HepG2 (cell line): ENCODE measurements at regions not wholly inside any gene's neighbourhood (a gene's known extent, or its start where the extent isn't known, plus 50 kb on each side); places are given as distances from the start of the nearest gene placed in this dataset.

Experiments
- ATAC-seq: fragments of 200-7000 bp; cut with Tn5 transposase; 3 replicates; pipeline ENCODE4 v1.9.1; 2020; ENCODE audit warnings: mild to moderate bottlenecking, moderate library complexity
- BruUV-seq: library from RNA; stranded (reverse); fragments of 400-500 nt; replicated peaks from 2 replicates; lab custom pipeline; 2021; lab: Mats Ljungman, UMichigan
- CTCF ChIA-PET: fragments of 300-600 bp; formaldehyde crosslinking; extraction: SDS; loops from one replicate; lab custom pipeline; 2021; ENCODE audit warnings: low total read pairs, inconsistent platforms, low intra/inter-chr PET ratio; lab: Yijun Ruan, JAX
- POLR2A ChIA-PET: fragments of 350-600 bp; sonication (Branson Sonifier 250); formaldehyde crosslinking; loops from one replicate; lab custom pipeline; 2020; ENCODE audit warnings: antibody characterized with exemption, inconsistent platforms; lab: Yijun Ruan, JAX
- DNase-seq: peaks from one replicate; pipeline ENCODE4 v3.0.0-alpha.2; 2015; ENCODE audit warnings: low spot score
- FAIRE-seq: peaks from 3 replicates; lab custom pipeline; 2011; peaks lifted over from hg19 to GRCh38; lab: Jason Lieb, UNC
- H2AFZ ChIP-seq: one replicate; pipeline ENCODE4 v1.6.1; 2011; ENCODE audit warnings: low read length, inconsistent platforms
- H3K27ac ChIP-seq: fragments of 300-600 bp; 3 replicates; pipeline ENCODE4 v1.8.0; 2011; ENCODE audit warnings: mixed run types, mild to moderate bottlenecking, mixed read lengths, low read length, inconsistent platforms; ENCODE audit not compliant: insufficient read depth; ENCODE audit errors: extremely low read length
- H3K27me3 ChIP-seq, 2 experiments: fragments of 200-600 bp in 1 of 2; 2 replicates in 1 of 2; 3 replicates in 1 of 2; pipeline versions ENCODE4 v1.6.0 to v1.8.0; 2011; ENCODE audit warnings: low read length in 2 of 2, mild to moderate bottlenecking in 2 of 2, moderate library complexity in 2 of 2, inconsistent platforms in 1 of 2; ENCODE audit not compliant: insufficient read depth in 2 of 2, control insufficient read depth in 1 of 2
- H3K36me3 ChIP-seq, 2 experiments: fragments of 200-600 bp in 1 of 2; replicated peaks in 1 of 2; 2 replicates in 1 of 2; 3 replicates in 1 of 2; pipeline versions ENCODE4 v1.5.1 to v1.8.0; 2011; ENCODE audit warnings: low read length in 2 of 2, inconsistent platforms in 1 of 2; ENCODE audit not compliant: insufficient read depth in 2 of 2, control insufficient read depth in 1 of 2
- H3K4me1 ChIP-seq: 2 replicates; pipeline ENCODE4 v1.5.1; 2012; ENCODE audit warnings: low read length, inconsistent platforms; ENCODE audit not compliant: insufficient read depth
- H3K4me2 ChIP-seq: 2 replicates; pipeline ENCODE4 v1.6.0; 2011; ENCODE audit warnings: low read depth, low read length, inconsistent platforms
- H3K4me3 ChIP-seq, 3 experiments: fragments of 200-600 bp in 1 of 3; sonication (generic), shearing (Covaris generic) in 1 of 3; replicated peaks in 1 of 3; 2 replicates each; pipeline ENCODE4 v1.5.1; 2011 to 2016; ENCODE audit warnings: low read length in 3 of 3, inconsistent platforms in 2 of 3, low read depth in 2 of 3, mild to moderate bottlenecking in 2 of 3, control low read depth in 1 of 3, mixed read lengths in 1 of 3; ENCODE audit not compliant: insufficient read depth in 1 of 3
- H3K79me2 ChIP-seq: one replicate; pipeline ENCODE4 v1.6.1; 2011; ENCODE audit warnings: low read length, inconsistent platforms; ENCODE audit not compliant: insufficient read depth
- H3K9ac ChIP-seq: 2 replicates; pipeline ENCODE4 v1.6.0; 2011; ENCODE audit warnings: mild to moderate bottlenecking, low read depth, low read length, inconsistent platforms; ENCODE audit not compliant: insufficient read depth
- H3K9me3 ChIP-seq: 2 replicates; pipeline ENCODE4 v1.5.1; 2012; ENCODE audit warnings: mild to moderate bottlenecking, low read length
- H4K20me1 ChIP-seq: 2 replicates; pipeline ENCODE4 v1.6.0; 2011; ENCODE audit warnings: inconsistent platforms, mild to moderate bottlenecking, low read length, moderate library complexity; ENCODE audit not compliant: insufficient read depth
- HNRNPH1 ChIP-seq: fragments of 200-400 bp; formaldehyde crosslinking; optimal IDR thresholded peaks from 2 replicates; pipeline ENCODE3; 2017; ENCODE audit warnings: mild to moderate bottlenecking, low read depth, low read length
- NFKBIZ ChIP-seq: IDR thresholded peaks from 2 replicates; pipeline ENCODE4 v1.6.1; 2018; ENCODE audit warnings: missing genetic modification reagents, missing compliant biosample characterization
- SNAI1 ChIP-seq: sonication (generic); formaldehyde crosslinking; IDR thresholded peaks from 2 replicates; pipeline ENCODE4 v1.5.0; 2020; ENCODE audit warnings: mild to moderate bottlenecking, missing genetic modification reagents, borderline replicate concordance
- ZNF230 ChIP-seq: sonication (generic); formaldehyde crosslinking; IDR thresholded peaks from 2 replicates; pipeline ENCODE4 v1.4.0; 2020; ENCODE audit warnings: mild to moderate bottlenecking, missing genetic modification reagents
- ZNF382 ChIP-seq: sonication (generic); formaldehyde crosslinking; IDR thresholded peaks from 2 replicates; pipeline ENCODE4 v1.5.0; 2020; ENCODE audit warnings: missing genetic modification reagents, mild to moderate bottlenecking, borderline replicate concordance
- ZNF446 ChIP-seq: sonication (generic); formaldehyde crosslinking; IDR thresholded peaks from 2 replicates; pipeline ENCODE4 v1.5.0; 2020; ENCODE audit warnings: mild to moderate bottlenecking, missing genetic modification reagents
- ZNF501 ChIP-seq: sonication (generic); formaldehyde crosslinking; IDR thresholded peaks from 2 replicates; pipeline ENCODE4 v1.5.1; 2020; ENCODE audit warnings: mild to moderate bottlenecking, moderate library complexity, missing genetic modification reagents
- ZNF7 ChIP-seq: IDR thresholded peaks from 2 replicates; pipeline ENCODE4 v1.6.1; 2016; ENCODE audit warnings: missing biosample characterization, missing genetic modification reagents
- in situ Hi-C: cut with HindIII; loops from 2 replicates; pipeline ENCODE4 v1.10.0; 2017; ENCODE audit warnings: low pct_unique_long_range_greater_than_20kb; ENCODE audit not compliant: extremely low pct_ligation_motif_present
- intact Hi-C: fragments of 100-400 bp; cut with micrococcal nuclease; formaldehyde crosslinking; loops from one replicate; pipeline ENCODE4 v1.10.0; 2022; ENCODE audit not compliant: unreplicated experiment
- TF ChIP-seq, protein P1 (sequence below): sonication (generic); formaldehyde crosslinking; IDR thresholded peaks from 2 replicates; pipeline ENCODE4 v1.5.1; 2020; ENCODE audit warnings: mild to moderate bottlenecking, missing genetic modification reagents, moderate library complexity
- TF ChIP-seq, protein P2 (sequence below): sonication (generic); formaldehyde crosslinking; IDR thresholded peaks from 2 replicates; pipeline ENCODE4 v1.9.0; 2021; ENCODE audit warnings: mild to moderate bottlenecking, missing genetic modification reagents
- TF ChIP-seq, protein P3 (sequence below): IDR thresholded peaks from 2 replicates; pipeline ENCODE4 v1.6.1; 2012; ENCODE audit warnings: low read length, improper control_type of control experiment
- TF ChIP-seq, protein P4 (sequence below): sonication (generic); formaldehyde crosslinking; IDR thresholded peaks from 2 replicates; pipeline ENCODE4 v1.4.0; 2020; ENCODE audit warnings: missing genetic modification reagents, borderline replicate concordance

DNA sequence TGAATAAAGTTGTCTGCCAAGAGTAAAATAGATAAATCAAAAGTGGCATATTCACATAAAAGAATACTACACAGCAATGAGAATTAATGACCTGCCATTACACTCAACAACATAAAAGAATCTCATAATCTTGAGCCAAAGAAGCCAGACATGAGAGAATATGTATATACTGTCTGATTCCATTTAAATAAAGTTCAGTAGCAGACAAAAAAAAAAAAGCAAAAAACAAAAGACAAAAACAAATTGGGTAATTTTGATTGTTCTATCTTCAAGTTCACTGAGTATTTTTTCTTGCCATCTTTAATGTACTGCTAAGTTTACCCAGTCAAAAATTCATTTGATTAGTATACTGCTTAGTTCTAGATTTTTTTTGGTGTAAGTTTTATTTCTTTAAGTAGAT, 87.9 kb upstream of the TRPC7 start:
- no peak overlapping the region for H3K9ac ChIP-seq
- H3K4me2 ChIP-seq = no peak overlapping the region
- ATAC-seq = no peak
- no peak overlapping the region for H2AFZ ChIP-seq
- H3K4me1 ChIP-seq = no peaks in the 10 kb centered on the region
- H3K9me3 ChIP-seq = no peaks in the 10 kb centered on the region
- H3K79me2 ChIP-seq = no peaks in the 10 kb centered on the region
- no peak for DNase-seq
- CTCF ChIA-PET = no interaction called here
- H3K27ac ChIP-seq = no peak overlapping the region
- no peaks in the 10 kb centered on the region for H4K20me1 ChIP-seq
- H3K27me3 ChIP-seq = no peaks in the 10 kb centered on the region
- intact Hi-C loops = no loop called here
- in situ Hi-C loops = no loop called here
- no peak overlapping the region for H3K4me3 ChIP-seq
- no peaks in the 10 kb centered on the region for H3K36me3 ChIP-seq
- no peak for FAIRE-seq
- no TSS peak for BruUV-seq
- POLR2A ChIA-PET = no interaction called here
- TF ChIP-seq NFKBIZ (CRISPR knock-in tag) (no peak), ZNF446 (CRISPR knock-in tag) (no peak), HNRNPH1 (no peak), ZNF382 (no peak), ZNF501 (CRISPR knock-in tag) (no peak), ZNF7 (CRISPR knock-in tag) (no peak), ZNF230 (CRISPR knock-in tag) (no peak), SNAI1 (CRISPR knock-in tag) (no peak)
- TF ChIP-seq, protein P1, sequence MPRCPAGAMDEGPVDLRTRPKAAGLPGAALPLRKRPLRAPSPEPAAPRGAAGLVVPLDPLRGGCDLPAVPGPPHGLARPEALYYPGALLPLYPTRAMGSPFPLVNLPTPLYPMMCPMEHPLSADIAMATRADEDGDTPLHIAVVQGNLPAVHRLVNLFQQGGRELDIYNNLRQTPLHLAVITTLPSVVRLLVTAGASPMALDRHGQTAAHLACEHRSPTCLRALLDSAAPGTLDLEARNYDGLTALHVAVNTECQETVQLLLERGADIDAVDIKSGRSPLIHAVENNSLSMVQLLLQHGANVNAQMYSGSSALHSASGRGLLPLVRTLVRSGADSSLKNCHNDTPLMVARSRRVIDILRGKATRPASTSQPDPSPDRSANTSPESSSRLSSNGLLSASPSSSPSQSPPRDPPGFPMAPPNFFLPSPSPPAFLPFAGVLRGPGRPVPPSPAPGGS (CRISPR knock-in tag) = no peak
- TF ChIP-seq, protein P2, sequence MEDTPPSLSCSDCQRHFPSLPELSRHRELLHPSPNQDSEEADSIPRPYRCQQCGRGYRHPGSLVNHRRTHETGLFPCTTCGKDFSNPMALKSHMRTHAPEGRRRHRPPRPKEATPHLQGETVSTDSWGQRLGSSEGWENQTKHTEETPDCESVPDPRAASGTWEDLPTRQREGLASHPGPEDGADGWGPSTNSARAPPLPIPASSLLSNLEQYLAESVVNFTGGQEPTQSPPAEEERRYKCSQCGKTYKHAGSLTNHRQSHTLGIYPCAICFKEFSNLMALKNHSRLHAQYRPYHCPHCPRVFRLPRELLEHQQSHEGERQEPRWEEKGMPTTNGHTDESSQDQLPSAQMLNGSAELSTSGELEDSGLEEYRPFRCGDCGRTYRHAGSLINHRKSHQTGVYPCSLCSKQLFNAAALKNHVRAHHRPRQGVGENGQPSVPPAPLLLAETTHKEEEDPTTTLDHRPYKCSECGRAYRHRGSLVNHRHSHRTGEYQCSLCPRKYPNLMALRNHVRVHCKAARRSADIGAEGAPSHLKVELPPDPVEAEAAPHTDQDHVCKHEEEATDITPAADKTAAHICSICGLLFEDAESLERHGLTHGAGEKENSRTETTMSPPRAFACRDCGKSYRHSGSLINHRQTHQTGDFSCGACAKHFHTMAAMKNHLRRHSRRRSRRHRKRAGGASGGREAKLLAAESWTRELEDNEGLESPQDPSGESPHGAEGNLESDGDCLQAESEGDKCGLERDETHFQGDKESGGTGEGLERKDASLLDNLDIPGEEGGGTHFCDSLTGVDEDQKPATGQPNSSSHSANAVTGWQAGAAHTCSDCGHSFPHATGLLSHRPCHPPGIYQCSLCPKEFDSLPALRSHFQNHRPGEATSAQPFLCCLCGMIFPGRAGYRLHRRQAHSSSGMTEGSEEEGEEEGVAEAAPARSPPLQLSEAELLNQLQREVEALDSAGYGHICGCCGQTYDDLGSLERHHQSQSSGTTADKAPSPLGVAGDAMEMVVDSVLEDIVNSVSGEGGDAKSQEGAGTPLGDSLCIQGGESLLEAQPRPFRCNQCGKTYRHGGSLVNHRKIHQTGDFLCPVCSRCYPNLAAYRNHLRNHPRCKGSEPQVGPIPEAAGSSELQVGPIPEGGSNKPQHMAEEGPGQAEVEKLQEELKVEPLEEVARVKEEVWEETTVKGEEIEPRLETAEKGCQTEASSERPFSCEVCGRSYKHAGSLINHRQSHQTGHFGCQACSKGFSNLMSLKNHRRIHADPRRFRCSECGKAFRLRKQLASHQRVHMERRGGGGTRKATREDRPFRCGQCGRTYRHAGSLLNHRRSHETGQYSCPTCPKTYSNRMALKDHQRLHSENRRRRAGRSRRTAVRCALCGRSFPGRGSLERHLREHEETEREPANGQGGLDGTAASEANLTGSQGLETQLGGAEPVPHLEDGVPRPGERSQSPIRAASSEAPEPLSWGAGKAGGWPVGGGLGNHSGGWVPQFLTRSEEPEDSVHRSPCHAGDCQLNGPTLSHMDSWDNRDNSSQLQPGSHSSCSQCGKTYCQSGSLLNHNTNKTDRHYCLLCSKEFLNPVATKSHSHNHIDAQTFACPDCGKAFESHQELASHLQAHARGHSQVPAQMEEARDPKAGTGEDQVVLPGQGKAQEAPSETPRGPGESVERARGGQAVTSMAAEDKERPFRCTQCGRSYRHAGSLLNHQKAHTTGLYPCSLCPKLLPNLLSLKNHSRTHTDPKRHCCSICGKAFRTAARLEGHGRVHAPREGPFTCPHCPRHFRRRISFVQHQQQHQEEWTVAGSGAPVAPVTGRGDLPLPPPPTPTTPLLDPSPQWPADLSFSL (CRISPR knock-in tag) = no peak
- TF ChIP-seq, protein P3, sequence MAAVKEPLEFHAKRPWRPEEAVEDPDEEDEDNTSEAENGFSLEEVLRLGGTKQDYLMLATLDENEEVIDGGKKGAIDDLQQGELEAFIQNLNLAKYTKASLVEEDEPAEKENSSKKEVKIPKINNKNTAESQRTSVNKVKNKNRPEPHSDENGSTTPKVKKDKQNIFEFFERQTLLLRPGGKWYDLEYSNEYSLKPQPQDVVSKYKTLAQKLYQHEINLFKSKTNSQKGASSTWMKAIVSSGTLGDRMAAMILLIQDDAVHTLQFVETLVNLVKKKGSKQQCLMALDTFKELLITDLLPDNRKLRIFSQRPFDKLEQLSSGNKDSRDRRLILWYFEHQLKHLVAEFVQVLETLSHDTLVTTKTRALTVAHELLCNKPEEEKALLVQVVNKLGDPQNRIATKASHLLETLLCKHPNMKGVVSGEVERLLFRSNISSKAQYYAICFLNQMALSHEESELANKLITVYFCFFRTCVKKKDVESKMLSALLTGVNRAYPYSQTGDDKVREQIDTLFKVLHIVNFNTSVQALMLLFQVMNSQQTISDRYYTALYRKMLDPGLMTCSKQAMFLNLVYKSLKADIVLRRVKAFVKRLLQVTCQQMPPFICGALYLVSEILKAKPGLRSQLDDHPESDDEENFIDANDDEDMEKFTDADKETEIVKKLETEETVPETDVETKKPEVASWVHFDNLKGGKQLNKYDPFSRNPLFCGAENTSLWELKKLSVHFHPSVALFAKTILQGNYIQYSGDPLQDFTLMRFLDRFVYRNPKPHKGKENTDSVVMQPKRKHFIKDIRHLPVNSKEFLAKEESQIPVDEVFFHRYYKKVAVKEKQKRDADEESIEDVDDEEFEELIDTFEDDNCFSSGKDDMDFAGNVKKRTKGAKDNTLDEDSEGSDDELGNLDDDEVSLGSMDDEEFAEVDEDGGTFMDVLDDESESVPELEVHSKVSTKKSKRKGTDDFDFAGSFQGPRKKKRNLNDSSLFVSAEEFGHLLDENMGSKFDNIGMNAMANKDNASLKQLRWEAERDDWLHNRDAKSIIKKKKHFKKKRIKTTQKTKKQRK = no peak
- TF ChIP-seq, protein P4, sequence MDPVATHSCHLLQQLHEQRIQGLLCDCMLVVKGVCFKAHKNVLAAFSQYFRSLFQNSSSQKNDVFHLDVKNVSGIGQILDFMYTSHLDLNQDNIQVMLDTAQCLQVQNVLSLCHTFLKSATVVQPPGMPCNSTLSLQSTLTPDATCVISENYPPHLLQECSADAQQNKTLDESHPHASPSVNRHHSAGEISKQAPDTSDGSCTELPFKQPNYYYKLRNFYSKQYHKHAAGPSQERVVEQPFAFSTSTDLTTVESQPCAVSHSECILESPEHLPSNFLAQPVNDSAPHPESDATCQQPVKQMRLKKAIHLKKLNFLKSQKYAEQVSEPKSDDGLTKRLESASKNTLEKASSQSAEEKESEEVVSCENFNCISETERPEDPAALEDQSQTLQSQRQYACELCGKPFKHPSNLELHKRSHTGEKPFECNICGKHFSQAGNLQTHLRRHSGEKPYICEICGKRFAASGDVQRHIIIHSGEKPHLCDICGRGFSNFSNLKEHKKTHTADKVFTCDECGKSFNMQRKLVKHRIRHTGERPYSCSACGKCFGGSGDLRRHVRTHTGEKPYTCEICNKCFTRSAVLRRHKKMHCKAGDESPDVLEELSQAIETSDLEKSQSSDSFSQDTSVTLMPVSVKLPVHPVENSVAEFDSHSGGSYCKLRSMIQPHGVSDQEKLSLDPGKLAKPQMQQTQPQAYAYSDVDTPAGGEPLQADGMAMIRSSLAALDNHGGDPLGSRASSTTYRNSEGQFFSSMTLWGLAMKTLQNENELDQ (CRISPR knock-in tag) = no peak
